ENCODE measurements at regions not wholly inside any gene's neighbourhood (a gene's known extent, or its start where the extent isn't known, plus 50 kb on each side); places are given as distances from the start of the nearest gene placed in this dataset.

DNA sequence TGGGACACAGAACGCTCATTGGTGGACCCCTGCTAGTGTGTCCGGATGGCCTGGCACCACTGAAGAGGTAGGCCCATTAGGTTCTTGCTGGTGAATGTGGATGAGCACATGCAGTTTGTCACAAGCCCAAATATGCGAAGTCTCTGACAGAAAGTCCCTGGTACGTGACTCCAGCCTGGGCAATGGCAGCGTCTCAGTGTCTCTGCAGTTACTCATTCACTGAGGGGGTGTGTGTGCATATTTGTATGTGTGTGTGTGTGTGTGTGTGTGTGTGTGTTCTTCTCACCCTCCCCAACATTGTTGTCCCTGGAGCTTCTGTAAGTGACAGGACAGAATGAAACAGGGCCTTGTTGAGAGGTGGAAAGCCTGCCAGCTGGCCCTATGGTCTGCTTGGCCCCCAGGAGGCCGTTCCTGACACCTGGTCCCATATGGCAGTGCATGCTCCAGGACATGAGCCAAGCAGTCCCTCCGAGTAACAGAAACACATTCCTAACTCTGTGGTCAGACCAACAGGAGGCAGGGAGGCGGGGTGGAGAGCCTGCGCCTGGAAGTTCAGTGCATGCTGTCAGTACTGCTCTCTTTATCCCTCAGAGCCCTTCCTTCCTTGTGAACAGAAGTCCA is 169.9 kb downstream of the SLC28A3 start:
- TF ChIP-seq, protein P1, sequence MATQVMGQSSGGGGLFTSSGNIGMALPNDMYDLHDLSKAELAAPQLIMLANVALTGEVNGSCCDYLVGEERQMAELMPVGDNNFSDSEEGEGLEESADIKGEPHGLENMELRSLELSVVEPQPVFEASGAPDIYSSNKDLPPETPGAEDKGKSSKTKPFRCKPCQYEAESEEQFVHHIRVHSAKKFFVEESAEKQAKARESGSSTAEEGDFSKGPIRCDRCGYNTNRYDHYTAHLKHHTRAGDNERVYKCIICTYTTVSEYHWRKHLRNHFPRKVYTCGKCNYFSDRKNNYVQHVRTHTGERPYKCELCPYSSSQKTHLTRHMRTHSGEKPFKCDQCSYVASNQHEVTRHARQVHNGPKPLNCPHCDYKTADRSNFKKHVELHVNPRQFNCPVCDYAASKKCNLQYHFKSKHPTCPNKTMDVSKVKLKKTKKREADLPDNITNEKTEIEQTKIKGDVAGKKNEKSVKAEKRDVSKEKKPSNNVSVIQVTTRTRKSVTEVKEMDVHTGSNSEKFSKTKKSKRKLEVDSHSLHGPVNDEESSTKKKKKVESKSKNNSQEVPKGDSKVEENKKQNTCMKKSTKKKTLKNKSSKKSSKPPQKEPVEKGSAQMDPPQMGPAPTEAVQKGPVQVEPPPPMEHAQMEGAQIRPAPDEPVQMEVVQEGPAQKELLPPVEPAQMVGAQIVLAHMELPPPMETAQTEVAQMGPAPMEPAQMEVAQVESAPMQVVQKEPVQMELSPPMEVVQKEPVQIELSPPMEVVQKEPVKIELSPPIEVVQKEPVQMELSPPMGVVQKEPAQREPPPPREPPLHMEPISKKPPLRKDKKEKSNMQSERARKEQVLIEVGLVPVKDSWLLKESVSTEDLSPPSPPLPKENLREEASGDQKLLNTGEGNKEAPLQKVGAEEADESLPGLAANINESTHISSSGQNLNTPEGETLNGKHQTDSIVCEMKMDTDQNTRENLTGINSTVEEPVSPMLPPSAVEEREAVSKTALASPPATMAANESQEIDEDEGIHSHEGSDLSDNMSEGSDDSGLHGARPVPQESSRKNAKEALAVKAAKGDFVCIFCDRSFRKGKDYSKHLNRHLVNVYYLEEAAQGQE (IDR thresholded peaks at IDR 0.05; ENCODE audit: low read depth, low read length): no peak
- TF ChIP-seq CTCF (IDR thresholded peaks at IDR 0.05): no peak
- peak; percentile 95 for TF ChIP-seq NFIC (IDR thresholded peaks at IDR 0.05; ENCODE audit: borderline replicate concordance)
- TF ChIP-seq RAD21 (IDR thresholded peaks at IDR 0.05; ENCODE audit: low read length): no peak
- TF ChIP-seq TAF1 (IDR thresholded peaks at IDR 0.05; ENCODE audit: borderline replicate concordance, low read depth, low read length): no peak
- no peak for TF ChIP-seq EZH2phosphoT487 (IDR thresholded peaks at IDR 0.05; ENCODE audit: borderline replicate concordance, low read depth)
- TF ChIP-seq, protein P2, sequence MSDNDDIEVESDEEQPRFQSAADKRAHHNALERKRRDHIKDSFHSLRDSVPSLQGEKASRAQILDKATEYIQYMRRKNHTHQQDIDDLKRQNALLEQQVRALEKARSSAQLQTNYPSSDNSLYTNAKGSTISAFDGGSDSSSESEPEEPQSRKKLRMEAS (IDR thresholded peaks at IDR 0.05; ENCODE audit: low read depth): peak; percentile 94
- TF ChIP-seq, protein P3, sequence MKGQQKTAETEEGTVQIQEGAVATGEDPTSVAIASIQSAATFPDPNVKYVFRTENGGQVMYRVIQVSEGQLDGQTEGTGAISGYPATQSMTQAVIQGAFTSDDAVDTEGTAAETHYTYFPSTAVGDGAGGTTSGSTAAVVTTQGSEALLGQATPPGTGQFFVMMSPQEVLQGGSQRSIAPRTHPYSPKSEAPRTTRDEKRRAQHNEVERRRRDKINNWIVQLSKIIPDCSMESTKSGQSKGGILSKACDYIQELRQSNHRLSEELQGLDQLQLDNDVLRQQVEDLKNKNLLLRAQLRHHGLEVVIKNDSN (IDR thresholded peaks at IDR 0.05; ENCODE audit: borderline replicate concordance, low read depth): no peak
- TF ChIP-seq, protein P4, sequence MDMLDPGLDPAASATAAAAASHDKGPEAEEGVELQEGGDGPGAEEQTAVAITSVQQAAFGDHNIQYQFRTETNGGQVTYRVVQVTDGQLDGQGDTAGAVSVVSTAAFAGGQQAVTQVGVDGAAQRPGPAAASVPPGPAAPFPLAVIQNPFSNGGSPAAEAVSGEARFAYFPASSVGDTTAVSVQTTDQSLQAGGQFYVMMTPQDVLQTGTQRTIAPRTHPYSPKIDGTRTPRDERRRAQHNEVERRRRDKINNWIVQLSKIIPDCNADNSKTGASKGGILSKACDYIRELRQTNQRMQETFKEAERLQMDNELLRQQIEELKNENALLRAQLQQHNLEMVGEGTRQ (IDR thresholded peaks at IDR 0.05; ENCODE audit: borderline replicate concordance, low read depth, low read length): no peak
- TF ChIP-seq RFX5 (IDR thresholded peaks at IDR 0.05; ENCODE audit: low read length): no peak
- no peak; the same call in 1 of the 2 replicates for TF ChIP-seq YY1 (IDR thresholded peaks at IDR 0.05; ENCODE audit: low read depth)
- peak; percentile 69; the same call in 1 of the 2 replicates for TF ChIP-seq RXRA (IDR thresholded peaks at IDR 0.05; ENCODE audit: borderline replicate concordance, low read depth)
- TF ChIP-seq EP300 (IDR thresholded peaks at IDR 0.05; ENCODE audit: borderline replicate concordance in 1 of 2, low read depth in 1 of 2, low read length in 1 of 2): peak in 1 of 2 experiments; percentile 87; a peak in 1 of 4 replicates

Measured in SK-N-SH (cell line).